GM19043 (cell line): ENCODE measurements at regions not wholly inside any gene's neighbourhood (a gene's known extent, or its start where the extent isn't known, plus 50 kb on each side); places are given as distances from the start of the nearest gene placed in this dataset.
"Not testable (repeated sequence)": the region's sequence is repeated elsewhere in the genome, so short reads cannot be mapped to it uniquely, and the experiment has no call there.

Experiments
- ATAC-seq: cut with Tn5 transposase; IDR thresholded peaks from one replicate; pipeline ENCODE4 v1.9.1; 2021; ENCODE audit warnings: low read depth; ENCODE audit not compliant: unreplicated experiment

- ATAC-seq: not testable (repeated sequence)
These were observed 66.5 kb upstream of the IKBKE start for GRCh38 chr1:206403612-206404307.

- not testable (repeated sequence) for ATAC-seq
These were observed 65.8 kb upstream of the IKBKE start for GRCh38 chr1:206404309-206405027.

GRCh38 chr1:206405282-206405681 is 65.0 kb upstream of the IKBKE start:
- not testable (repeated sequence) for ATAC-seq

- ATAC-seq: not testable (repeated sequence)
These were observed 61.6 kb upstream of the IKBKE start for GRCh38 chr1:206408371-206409288.

GRCh38 chr1:206411321-206411720 is 59.0 kb upstream of the IKBKE start:
- no peak for ATAC-seq

GRCh38 chr1:206415942-206416341 is 54.3 kb upstream of the IKBKE start:
- ATAC-seq: no peak

GRCh38 chr1:206417774-206418614 is 52.3 kb upstream of the IKBKE start:
- ATAC-seq: no peak

- no peak for ATAC-seq
These were observed 51.0 kb upstream of the IKBKE start for GRCh38 chr1:206419250-206419649.

GRCh38 chr1:206419783-206420182 is 50.5 kb upstream of the IKBKE start:
- no peak for ATAC-seq

- ATAC-seq: no peak
These were observed 49.8 kb upstream of the IKBKE start for GRCh38 chr1:206420471-206420870.
